ENCODE measurements at regions not wholly inside any gene's neighbourhood (a gene's known extent, or its start where the extent isn't known, plus 50 kb on each side); places are given as distances from the start of the nearest gene placed in this dataset.

- TF ChIP-seq TCF7L2 (IDR thresholded peaks at IDR 0.05; ENCODE audit: low read depth, low read length) (no peak), SIN3A (IDR thresholded peaks at IDR 0.05; ENCODE audit: borderline replicate concordance, insufficient read depth, low read depth, low read length) (no peak)
Measured at GRCh38 chr13:53129864-53130393, 101.3 kb downstream of the OLFM4 start.

Data from Panc1 (cell line).